Mesothelial cell of epicardium (in vitro differentiated cells): ENCODE measurements at regions not wholly inside any gene's neighbourhood (a gene's known extent, or its start where the extent isn't known, plus 50 kb on each side); places are given as distances from the start of the nearest gene placed in this dataset.

ENCODE experiments used
- DNase-seq, 2 experiments: peaks; one replicate each; pipeline ENCODE4 v3.0.0; 2021; ENCODE audit warnings: low spot score in 2 of 2; ENCODE audit not compliant: unreplicated experiment in 2 of 2
- H3K27ac Mint-ChIP-seq: 2 replicates; pipeline ENCODE4 v1.8.0; 2021; ENCODE audit warnings: mixed read lengths
- H3K27me3 Mint-ChIP-seq: 2 replicates; pipeline ENCODE4 v1.8.0; 2021; ENCODE audit warnings: low read depth, mixed read lengths
- H3K36me3 Mint-ChIP-seq: 2 replicates; pipeline ENCODE4 v1.8.0; 2021; ENCODE audit warnings: mixed read lengths
- H3K4me1 Mint-ChIP-seq: 2 replicates; pipeline ENCODE4 v1.8.0; 2021; ENCODE audit warnings: mixed read lengths
- H3K4me3 Mint-ChIP-seq: 2 replicates; pipeline ENCODE4 v1.8.0; 2021; ENCODE audit warnings: mild to moderate bottlenecking, moderate library complexity, mixed read lengths
- H3K9me3 Mint-ChIP-seq: 2 replicates; pipeline ENCODE4 v1.8.0; 2021; ENCODE audit warnings: mixed read lengths
- CTCF ChIP-seq: fragments of 200-600 bp; sonication (generic); IDR thresholded peaks from one replicate; pipeline ENCODE4 v1.5.0; 2021; ENCODE audit warnings: antibody characterized with exemption; ENCODE audit not compliant: unreplicated experiment

- no peak overlapping the region for H3K4me3 Mint-ChIP-seq
- no peaks in the 10 kb centered on the region for H3K4me1 Mint-ChIP-seq
- H3K27ac Mint-ChIP-seq, result no peak overlapping the region
- H3K9me3 Mint-ChIP-seq, result peaks cover 18% of the 10 kb centered on the region
- peaks cover 2% of the 10 kb centered on the region for H3K36me3 Mint-ChIP-seq
- no peak for TF ChIP-seq CTCF
- no peaks in the 10 kb centered on the region for H3K27me3 Mint-ChIP-seq
- DNase-seq, result no peak
Measured at GRCh38 chr5:104418056-104418455, 855.5 kb upstream of the NUDT12 start.

- Mint-ChIP-seq H3K4me3 (no peak overlapping the region), H3K4me1 (peaks cover 6% of the 10 kb centered on the region), H3K9me3 (peaks cover 13% of the 10 kb centered on the region), H3K27ac (no peak overlapping the region), H3K36me3 (peaks cover 2% of the 10 kb centered on the region), H3K27me3 (no peaks in the 10 kb centered on the region)
- DNase-seq, result no peak
- no peak for TF ChIP-seq CTCF
Measured at GRCh38 chr5:104412649-104413240, 850.2 kb upstream of the NUDT12 start.

- Mint-ChIP-seq H3K36me3 (peaks cover 13% of the 10 kb centered on the region), H3K4me1 (no peaks in the 10 kb centered on the region), H3K9me3 (peaks cover 34% of the 10 kb centered on the region), H3K27ac (no peak overlapping the region), H3K27me3 (no peaks in the 10 kb centered on the region), H3K4me3 (no peak overlapping the region)
- DNase-seq, result no peak
- TF ChIP-seq CTCF, result no peak
Measured at GRCh38 chr5:104400941-104401340, 838.4 kb upstream of the NUDT12 start.

GRCh38 chr5:104385906-104386305 is 823.3 kb upstream of the NUDT12 start:
- no peak for TF ChIP-seq CTCF
- no peaks in the 10 kb centered on the region for H3K36me3 Mint-ChIP-seq
- no peak for DNase-seq
- no peak overlapping the region for H3K4me3 Mint-ChIP-seq
- no peak overlapping the region for H3K27ac Mint-ChIP-seq
- no peaks in the 10 kb centered on the region for H3K27me3 Mint-ChIP-seq
- H3K9me3 Mint-ChIP-seq, result peaks cover 4% of the 10 kb centered on the region
- H3K4me1 Mint-ChIP-seq, result peaks cover 5% of the 10 kb centered on the region

- Mint-ChIP-seq H3K9me3 (peaks cover 19% of the 10 kb centered on the region), H3K4me3 (no peak overlapping the region), H3K4me1 (peaks cover 7% of the 10 kb centered on the region), H3K36me3 (no peaks in the 10 kb centered on the region), H3K27me3 (no peaks in the 10 kb centered on the region), H3K27ac (no peak overlapping the region)
- no peak for DNase-seq
- no peak for TF ChIP-seq CTCF
Measured at GRCh38 chr5:104375345-104375744, 812.8 kb upstream of the NUDT12 start.

- no peak for TF ChIP-seq CTCF
- DNase-seq, result no peak
- Mint-ChIP-seq H3K36me3 (no peaks in the 10 kb centered on the region), H3K27me3 (no peaks in the 10 kb centered on the region), H3K27ac (peak overlapping the region; percentile 12), H3K9me3 (peaks cover 18% of the 10 kb centered on the region), H3K4me1 (peaks cover 11% of the 10 kb centered on the region), H3K4me3 (no peak overlapping the region)
Measured at GRCh38 chr5:104372796-104373195, 810.2 kb upstream of the NUDT12 start.
